ENCODE measurements at regions not wholly inside any gene's neighbourhood (a gene's known extent, or its start where the extent isn't known, plus 50 kb on each side); places are given as distances from the start of the nearest gene placed in this dataset.

GRCh38 chr15:27702581-27702980 is 396.5 kb downstream of the OCA2 start:
- no peak overlapping the region for H3K27ac ChIP-seq (ENCODE audit: low read depth, low read length, poor library complexity, severe bottlenecking)

GRCh38 chr15:27701956-27702355 is 397.2 kb downstream of the OCA2 start:
- no peak overlapping the region for H2AFZ ChIP-seq (ENCODE audit: low read length)
- no peaks in the 10 kb centered on the region for H3F3A ChIP-seq (ENCODE audit: insufficient read depth, low read length)
- no peak overlapping the region for H3K9ac ChIP-seq (ENCODE audit: low read length)

More at GRCh38 chr15:27702581-27702980, 396.5 kb downstream of the OCA2 start:
- Histone ChIP-seq H4K20me1 (ENCODE audit: insufficient read depth, low read length) (no peaks in the 10 kb centered on the region), H3K36me3 (ENCODE audit: insufficient read depth, low read length) (no peaks in the 10 kb centered on the region), H3K9me3 (ENCODE audit: low read length) (no peaks in the 10 kb centered on the region), H3K4me2 (ENCODE audit: low read length) (no peak overlapping the region), H3F3A (ENCODE audit: insufficient read depth, low read length) (no peaks in the 10 kb centered on the region), H3K9me2 (ENCODE audit: low read depth, low read length) (no peaks in the 10 kb centered on the region), H3K79me2 (ENCODE audit: insufficient read depth, low read length) (no peaks in the 10 kb centered on the region), H3K4me1 (ENCODE audit: insufficient read depth, low read length, severe bottlenecking) (no peaks in the 10 kb centered on the region), H3K9ac (ENCODE audit: low read length) (no peak overlapping the region), H3K27me3 (ENCODE audit: insufficient read depth, low read length) (no peaks in the 10 kb centered on the region), H3K4me3 (ENCODE audit: low read depth, low read length, poor library complexity, severe bottlenecking) (no peak overlapping the region), H2AFZ (ENCODE audit: low read length) (no peak overlapping the region)
- TF ChIP-seq, protein P1, sequence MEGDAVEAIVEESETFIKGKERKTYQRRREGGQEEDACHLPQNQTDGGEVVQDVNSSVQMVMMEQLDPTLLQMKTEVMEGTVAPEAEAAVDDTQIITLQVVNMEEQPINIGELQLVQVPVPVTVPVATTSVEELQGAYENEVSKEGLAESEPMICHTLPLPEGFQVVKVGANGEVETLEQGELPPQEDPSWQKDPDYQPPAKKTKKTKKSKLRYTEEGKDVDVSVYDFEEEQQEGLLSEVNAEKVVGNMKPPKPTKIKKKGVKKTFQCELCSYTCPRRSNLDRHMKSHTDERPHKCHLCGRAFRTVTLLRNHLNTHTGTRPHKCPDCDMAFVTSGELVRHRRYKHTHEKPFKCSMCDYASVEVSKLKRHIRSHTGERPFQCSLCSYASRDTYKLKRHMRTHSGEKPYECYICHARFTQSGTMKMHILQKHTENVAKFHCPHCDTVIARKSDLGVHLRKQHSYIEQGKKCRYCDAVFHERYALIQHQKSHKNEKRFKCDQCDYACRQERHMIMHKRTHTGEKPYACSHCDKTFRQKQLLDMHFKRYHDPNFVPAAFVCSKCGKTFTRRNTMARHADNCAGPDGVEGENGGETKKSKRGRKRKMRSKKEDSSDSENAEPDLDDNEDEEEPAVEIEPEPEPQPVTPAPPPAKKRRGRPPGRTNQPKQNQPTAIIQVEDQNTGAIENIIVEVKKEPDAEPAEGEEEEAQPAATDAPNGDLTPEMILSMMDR (IDR thresholded peaks at IDR 0.05; ENCODE audit: low read length), result no peak
- TF ChIP-seq EZH2 (IDR thresholded peaks at IDR 0.05; ENCODE audit: borderline replicate concordance, low read length), result no peak

DNA sequence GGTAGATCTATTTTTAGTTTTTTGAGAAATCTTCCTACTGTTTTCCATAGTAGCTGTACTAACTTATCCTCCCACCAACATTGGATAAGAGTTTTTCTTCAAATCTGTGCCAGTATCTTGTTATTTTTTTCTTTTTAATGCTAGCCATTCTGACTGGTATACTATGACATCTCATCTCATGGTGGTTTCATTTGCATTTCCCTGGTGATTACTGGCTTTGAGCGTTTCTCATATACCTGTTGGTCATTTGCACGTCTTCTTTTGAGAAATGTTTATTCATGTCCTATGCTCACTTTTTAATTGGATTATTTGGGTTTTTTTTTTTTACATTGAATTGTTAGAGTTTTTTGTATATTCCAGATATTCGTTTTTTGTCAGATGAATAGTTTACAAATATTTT is 398.1 kb downstream of the OCA2 start:
- H3K36me3 ChIP-seq (ENCODE audit: insufficient read depth, low read length), result no peaks in the 10 kb centered on the region
- H3K4me1 ChIP-seq (ENCODE audit: insufficient read depth, low read length, severe bottlenecking), result no peaks in the 10 kb centered on the region
- H3K4me3 ChIP-seq (ENCODE audit: low read depth, low read length, poor library complexity, severe bottlenecking), result no peak overlapping the region
- H3K27me3 ChIP-seq (ENCODE audit: insufficient read depth, low read length), result no peaks in the 10 kb centered on the region
- H3K9ac ChIP-seq (ENCODE audit: low read length), result no peak overlapping the region
- H3K9me3 ChIP-seq (ENCODE audit: low read length), result no peaks in the 10 kb centered on the region
- no peak overlapping the region for H3K27ac ChIP-seq (ENCODE audit: low read depth, low read length, poor library complexity, severe bottlenecking)
- H3F3A ChIP-seq (ENCODE audit: insufficient read depth, low read length), result no peaks in the 10 kb centered on the region
- H4K20me1 ChIP-seq (ENCODE audit: insufficient read depth, low read length), result no peaks in the 10 kb centered on the region
- no peaks in the 10 kb centered on the region for H3K9me2 ChIP-seq (ENCODE audit: low read depth, low read length)
- TF ChIP-seq, protein P1 (IDR thresholded peaks at IDR 0.05; ENCODE audit: low read length), result no peak
- H3K79me2 ChIP-seq (ENCODE audit: insufficient read depth, low read length), result no peaks in the 10 kb centered on the region
- no peak overlapping the region for H2AFZ ChIP-seq (ENCODE audit: low read length)
- H3K4me2 ChIP-seq (ENCODE audit: low read length), result no peak overlapping the region

More at GRCh38 chr15:27701956-27702355, 397.2 kb downstream of the OCA2 start:
- no peaks in the 10 kb centered on the region for H3K79me2 ChIP-seq (ENCODE audit: insufficient read depth, low read length)
- no peaks in the 10 kb centered on the region for H3K4me1 ChIP-seq (ENCODE audit: insufficient read depth, low read length, severe bottlenecking)
- H3K36me3 ChIP-seq (ENCODE audit: insufficient read depth, low read length), result no peaks in the 10 kb centered on the region
- TF ChIP-seq, protein P1 (IDR thresholded peaks at IDR 0.05; ENCODE audit: low read length), result no peak
- no peak for TF ChIP-seq EZH2 (IDR thresholded peaks at IDR 0.05; ENCODE audit: borderline replicate concordance, low read length)
- H3K9me3 ChIP-seq (ENCODE audit: low read length), result no peaks in the 10 kb centered on the region
- H3K4me2 ChIP-seq (ENCODE audit: low read length), result no peak overlapping the region
- H3K4me3 ChIP-seq (ENCODE audit: low read depth, low read length, poor library complexity, severe bottlenecking), result no peak overlapping the region
- H4K20me1 ChIP-seq (ENCODE audit: insufficient read depth, low read length), result no peaks in the 10 kb centered on the region
- no peaks in the 10 kb centered on the region for H3K9me2 ChIP-seq (ENCODE audit: low read depth, low read length)
- H3K27ac ChIP-seq (ENCODE audit: low read depth, low read length, poor library complexity, severe bottlenecking), result no peak overlapping the region
- no peaks in the 10 kb centered on the region for H3K27me3 ChIP-seq (ENCODE audit: insufficient read depth, low read length)
